ENCODE measurements at regions not wholly inside any gene's neighbourhood (a gene's known extent, or its start where the extent isn't known, plus 50 kb on each side); places are given as distances from the start of the nearest gene placed in this dataset.
A peak's percentile ranks its signal among the peaks of the same experiment; 100 is the strongest.

DNA sequence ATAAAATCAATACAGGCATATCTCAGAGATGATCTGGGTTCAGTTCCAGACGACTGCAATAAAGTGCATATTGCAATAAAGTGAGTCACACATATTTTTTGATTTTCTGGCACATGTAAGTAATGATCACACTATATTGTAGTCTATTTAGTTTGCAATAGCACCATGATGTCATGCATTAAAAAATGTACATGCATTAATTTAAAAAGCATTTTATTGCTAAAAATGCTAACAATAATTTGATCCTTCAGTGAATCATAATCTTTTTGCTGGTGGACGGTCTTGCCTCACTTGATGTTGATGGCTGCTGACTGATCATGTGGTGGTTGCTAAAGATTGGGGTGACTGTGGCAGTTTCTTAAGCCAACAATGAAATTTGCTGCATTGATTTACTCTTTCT is 511.1 kb downstream of the OTOL1 start:
- no peak for DNase-seq (ENCODE audit: low read depth)

DNA sequence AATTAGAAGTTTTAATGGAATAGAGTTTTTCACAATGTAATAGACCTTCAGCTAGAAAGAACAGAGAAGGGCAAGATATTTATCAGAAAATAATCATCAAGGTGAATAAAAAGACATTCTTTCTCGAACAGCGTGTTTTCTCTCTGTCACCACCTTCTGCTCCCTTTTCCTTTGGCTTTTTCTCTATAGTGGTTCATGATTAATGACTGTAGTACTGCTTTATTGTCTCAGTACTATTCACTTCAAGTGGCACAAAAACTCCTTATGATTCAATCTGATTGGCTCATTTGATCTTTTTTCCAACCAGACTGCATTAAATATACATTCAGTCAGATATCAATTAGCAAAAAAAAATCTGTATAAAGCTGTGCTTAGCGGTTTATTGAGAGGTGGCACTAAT is 516.0 kb downstream of the OTOL1 start:
- DNase-seq (ENCODE audit: low read depth) = no peak

DNA sequence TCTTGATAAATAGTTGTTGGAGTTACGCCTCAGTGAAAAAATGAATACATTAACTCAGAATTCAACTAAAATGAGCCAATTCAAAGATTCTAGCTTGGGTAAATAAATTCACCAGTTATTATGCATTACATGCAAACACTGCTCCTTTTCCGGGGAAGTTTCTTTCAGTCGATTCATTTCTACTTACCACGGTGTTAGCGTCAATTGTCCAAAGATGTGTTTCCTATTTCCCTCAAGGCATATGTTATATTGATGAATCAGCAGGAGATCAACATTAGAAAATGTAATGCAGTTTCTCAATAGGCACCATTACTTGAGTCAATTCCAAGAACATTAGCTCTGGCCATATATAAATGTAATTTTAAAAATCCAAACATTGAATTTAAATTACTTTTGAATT is 517.7 kb downstream of the OTOL1 start:
- DNase-seq (ENCODE audit: low read depth) = no peak

DNA sequence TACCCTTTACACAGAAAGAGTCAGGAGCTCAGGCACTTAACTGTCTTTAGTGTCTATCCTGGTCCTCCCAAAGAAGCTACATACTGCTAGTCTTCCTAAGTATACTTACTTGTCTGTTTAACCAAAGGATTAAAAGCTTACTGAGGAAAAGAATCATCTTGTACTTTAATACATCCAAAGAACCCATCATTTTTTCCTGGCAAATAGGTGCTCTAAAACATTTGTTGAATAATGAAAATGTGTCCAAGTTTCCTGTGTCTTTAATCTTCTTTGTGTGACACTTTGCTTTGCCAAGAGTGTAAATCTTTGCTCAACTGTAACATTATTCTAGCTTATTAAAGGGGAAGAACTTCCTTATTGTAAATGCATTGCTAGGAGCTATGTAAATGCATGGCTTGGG is 519.2 kb downstream of the OTOL1 start:
- DNase-seq (ENCODE audit: low read depth) = no peak

DNA sequence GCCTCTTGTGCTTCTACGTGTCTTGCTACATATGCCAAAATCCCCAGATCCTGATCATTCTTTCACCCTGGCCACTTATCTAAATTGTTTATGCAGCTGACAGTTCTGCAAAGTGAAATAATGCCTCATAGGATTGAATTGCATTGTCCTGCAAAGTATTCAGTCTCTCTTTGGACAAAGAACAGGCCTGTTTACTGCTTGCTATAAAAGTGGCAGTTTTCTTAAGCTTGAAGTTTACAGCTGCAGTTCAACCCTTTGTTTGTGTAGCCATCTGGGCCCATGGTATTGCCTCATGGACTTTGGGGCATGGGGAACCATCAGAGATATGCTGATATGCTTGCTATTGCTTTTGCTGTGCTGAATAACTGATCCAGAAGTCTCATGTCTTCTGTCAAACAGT is 523.2 kb downstream of the OTOL1 start:
- no peak for DNase-seq (ENCODE audit: low read depth)

DNA sequence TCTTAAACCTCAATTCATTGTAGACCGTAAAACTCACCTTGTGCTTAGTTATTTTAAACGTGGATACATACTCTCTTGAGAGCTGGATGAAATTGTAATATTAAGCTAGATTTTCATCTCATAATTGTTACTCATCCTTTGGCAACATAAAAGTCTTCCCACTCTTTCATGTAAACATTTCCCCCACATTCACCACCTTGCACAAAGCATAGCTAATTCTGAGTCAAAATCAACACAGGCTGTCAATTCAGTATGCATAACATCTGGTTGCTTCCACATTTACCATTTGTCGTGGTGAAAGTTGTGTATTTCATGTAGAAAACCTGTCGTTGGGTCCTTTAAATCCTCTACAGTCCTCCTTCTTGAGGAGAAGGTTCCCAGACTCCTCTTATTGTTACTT is 524.6 kb downstream of the OTOL1 start:
- no peak for DNase-seq (ENCODE audit: low read depth)

DNA sequence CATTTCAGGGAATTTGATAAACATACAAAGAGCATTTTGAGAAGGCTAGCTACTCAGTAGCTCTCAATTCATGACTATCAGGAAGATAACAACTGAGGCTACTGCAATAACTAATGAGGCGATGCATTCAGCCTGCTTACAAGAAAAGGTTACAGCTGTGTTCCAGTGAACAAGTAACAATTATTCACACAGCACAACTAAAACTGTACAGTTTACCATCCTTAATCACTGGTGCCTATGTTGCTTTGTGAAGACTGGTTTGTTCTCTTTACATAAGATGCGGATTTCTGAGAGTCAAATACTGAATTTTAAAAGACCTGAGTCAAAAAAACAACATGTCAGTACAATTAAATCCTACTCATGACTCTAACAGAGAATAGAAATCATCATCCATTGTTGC is 526.3 kb downstream of the OTOL1 start:
- DNase-seq (ENCODE audit: low read depth) = no peak

DNA sequence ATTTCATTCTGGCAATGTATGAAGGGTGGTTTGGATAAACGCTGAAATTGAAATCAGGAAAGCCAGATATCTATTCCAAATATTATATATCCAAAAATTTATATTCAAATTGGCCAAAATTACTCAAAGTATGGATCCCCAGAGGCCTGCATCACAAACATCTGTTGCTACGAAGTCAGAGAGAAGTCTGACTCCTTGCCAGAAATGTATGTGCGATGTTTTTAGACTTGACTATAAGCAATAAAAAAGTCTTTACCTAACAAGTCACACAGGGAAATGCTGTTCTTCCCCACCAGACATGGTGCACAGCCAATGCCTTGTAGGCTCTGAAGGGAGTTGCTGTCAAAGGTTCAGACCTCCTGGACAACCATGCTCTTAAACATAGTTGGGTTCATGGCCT is 533.1 kb downstream of the OTOL1 start:
- DNase-seq (ENCODE audit: low read depth) = no peak

DNA sequence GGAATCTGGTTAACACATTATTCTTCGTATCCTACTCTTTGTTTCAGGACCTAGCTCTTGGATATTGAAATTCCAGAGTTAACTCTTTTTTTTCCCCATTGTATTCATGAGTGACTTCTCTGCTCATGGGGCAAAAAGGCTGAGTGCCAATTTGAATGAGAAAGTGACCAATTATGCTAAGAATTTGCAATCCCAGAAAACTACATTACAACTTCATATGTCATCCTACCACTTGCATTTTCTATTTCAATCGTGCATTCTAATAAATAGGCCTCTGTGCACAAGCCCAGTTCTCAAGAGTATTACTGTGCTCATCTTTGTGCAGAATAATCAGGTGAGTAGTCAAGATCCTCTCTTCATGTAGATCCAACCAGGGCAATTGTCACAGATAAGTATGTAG is 537.8 kb downstream of the OTOL1 start:
- DNase-seq (ENCODE audit: low read depth) = peak; percentile 10

DNA sequence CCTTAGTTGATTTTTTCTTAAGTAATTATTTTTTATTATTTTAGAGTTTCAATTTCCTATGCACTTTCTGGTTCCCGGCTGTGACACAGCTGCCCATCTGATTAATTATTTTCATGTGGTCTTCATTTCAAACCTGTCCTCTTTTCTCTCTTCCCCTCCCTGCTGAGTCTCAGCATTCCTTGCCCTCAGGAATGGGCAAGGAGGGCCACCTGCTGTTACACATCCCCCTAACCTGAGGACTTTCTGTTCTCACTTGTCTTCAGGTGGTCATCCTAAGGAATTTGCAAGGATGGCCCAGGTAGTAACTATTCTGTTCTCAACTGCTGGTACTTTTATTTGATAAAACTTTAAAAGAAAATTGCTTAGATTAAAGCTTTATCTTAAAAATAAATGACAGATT is 545.0 kb downstream of the OTOL1 start:
- DNase-seq (ENCODE audit: low read depth) = no peak

DNA sequence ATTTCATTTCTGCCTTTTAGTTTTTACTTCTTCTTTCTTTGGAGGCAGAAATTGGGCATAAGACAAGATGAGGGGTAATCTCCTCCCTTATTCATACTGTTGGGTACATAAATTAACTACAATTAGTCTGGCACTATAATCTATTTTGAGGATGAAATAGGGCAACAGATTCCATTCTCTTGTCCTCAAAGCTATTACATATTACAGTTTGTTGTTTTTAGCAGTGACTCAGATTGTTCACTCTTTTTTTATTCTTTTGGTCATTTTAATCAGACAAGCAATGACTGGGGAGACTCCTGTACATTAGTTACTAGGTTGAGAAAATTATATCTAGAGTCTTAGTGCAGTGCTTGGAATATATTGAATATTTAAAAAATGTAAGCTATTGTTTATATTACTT is 556.0 kb downstream of the OTOL1 start:
- DNase-seq (ENCODE audit: low read depth) = no peak

DNA sequence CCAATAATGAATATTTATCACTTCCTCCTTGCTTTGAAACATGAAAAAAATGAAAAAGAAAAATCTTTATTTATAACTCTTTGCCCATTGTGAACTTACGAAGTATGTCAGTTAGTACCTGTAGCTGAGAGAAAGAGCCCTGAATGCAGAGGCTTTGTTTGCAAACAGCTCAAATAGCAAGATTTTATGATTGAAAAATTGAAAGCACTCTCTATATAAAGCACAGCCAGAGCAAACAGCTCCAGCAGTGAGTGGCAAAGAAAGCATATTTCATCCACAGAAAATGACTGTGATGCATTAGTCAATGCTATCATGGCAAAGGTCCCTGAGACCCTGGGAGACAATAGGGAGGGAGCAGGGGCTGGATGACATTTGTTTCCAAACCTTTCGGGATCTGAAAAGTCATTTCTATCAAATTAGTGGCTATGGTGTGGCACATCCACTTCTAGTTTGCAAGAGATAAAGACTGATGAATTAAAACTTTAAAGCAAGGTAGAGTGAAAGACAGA is 576.1 kb downstream of the OTOL1 start:
- DNase-seq (ENCODE audit: low read depth) = no peak

DNA sequence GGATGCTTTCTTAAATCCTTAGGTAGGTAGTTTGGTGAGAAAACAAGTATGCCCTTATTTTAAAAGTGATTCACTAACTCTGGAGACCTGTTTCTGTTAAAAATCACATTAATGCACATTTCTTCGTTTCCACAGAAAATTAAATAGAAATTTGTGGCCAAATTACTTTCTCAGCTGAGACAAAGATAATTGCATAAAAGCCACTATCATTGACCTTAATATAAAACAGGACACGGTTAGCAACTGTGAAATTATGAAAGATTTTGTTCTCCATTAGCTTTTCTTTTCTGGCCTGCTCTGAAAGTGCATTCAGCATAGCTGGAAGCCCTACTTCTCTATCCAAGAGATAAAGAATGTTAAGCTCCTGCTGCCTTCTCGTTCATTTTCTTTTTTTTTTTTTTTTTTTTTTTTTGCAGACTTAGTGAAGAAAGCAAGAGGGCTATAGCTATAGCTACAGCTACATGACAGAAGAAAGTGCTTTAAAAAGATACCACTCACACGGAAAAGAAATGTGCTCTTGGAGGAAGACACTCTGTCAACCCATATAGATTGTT is 576.9 kb downstream of the OTOL1 start:
- no peak for DNase-seq (ENCODE audit: low read depth)

DNA sequence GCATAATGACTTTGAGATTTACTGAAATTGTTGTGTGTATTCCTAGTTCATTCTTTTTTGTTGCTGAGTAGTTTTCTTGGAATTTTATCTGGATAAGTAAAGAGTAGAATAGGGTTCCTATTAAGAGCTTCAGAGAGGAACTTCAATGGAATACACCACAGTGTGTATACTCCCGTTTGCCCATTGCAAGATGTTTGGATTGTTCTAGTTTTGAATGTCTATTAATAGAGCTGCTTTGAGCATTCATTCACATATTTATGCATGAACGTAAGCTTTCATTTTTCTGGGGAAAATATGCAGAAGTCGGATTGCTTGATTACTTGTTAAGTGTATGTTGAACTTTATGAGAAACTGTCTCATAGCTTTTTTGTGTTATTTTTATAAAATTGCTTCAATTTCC is 580.5 kb downstream of the OTOL1 start:
- DNase-seq (ENCODE audit: low read depth) = no peak

DNA sequence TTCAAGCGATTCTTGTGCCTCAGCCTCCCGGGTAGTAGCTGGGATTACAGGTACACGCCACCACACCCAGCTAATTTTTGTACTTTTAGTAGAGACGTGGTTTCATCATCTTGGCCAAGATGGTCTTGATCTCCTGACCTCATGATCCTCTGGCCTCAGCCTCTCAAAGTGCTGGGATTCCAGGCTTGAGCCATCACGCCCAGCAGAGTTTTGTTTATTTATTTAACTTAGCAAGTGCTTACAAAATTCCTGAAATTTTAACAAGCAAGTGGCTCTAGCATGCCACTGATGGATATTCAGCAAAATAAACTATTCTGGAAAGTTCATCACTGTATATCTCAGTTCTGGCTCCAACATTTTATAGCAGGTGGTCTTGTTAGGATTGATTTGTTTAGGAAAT is 585.9 kb downstream of the OTOL1 start:
- DNase-seq (ENCODE audit: low read depth) = no peak

DNA sequence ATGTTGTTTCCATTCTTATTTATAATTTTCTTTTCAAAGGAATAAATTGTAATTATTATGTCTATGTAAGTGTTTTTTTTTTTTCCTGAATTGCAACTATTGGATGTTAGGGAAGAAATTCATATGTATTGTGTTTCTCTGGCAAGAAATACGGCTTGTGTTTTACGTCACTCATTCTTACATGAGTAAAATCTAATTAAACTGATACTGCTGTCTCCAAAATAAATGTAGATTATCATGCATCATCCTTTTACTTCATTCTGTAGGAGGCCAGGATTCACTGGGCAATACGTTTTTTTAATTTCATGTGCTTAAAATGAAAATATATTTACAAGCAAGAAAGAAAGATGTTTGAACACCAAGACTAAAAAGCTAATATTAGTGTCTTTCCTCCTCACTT is 590.8 kb downstream of the OTOL1 start:
- no peak for DNase-seq (ENCODE audit: low read depth)

DNA sequence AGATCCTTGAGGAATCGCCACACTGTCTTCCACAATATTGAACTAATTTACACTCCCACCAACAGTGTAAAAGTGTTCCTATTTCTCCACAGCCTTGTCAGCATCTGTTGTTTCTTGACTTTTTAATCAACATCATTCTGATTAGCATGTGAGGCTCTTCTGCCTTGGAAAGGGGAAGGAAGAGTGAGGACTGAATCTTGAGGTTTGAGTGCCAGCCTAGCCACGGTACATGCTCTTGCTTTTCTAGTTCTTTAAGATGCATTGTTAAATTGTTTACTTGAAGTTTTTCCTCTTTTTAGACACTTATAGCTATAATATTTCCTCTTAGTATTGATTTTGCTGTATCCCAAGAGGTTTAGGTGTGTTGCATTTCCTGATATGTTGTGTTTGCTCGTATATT is 596.1 kb downstream of the OTOL1 start:
- no peak for DNase-seq (ENCODE audit: low read depth)

DNA sequence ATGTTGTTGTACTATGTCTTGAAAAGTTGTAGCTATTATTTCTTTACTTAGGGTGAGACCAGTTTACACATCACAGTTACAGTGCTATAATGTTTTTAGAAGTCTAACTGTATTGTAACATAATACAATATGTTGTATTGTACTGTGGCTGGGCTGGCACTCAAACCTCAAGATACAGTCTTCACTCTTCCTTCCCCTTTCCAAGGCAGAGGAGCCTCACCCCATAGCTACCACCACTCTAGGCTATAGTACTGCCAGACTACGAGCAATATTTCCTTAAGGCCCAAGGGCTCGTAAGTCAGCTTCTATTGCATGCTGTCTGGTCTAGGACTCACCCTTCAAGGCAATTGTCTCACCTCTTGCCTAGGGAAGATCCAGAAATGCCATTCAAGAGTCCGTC is 597.7 kb downstream of the OTOL1 start:
- DNase-seq (ENCODE audit: low read depth) = no peak

DNA sequence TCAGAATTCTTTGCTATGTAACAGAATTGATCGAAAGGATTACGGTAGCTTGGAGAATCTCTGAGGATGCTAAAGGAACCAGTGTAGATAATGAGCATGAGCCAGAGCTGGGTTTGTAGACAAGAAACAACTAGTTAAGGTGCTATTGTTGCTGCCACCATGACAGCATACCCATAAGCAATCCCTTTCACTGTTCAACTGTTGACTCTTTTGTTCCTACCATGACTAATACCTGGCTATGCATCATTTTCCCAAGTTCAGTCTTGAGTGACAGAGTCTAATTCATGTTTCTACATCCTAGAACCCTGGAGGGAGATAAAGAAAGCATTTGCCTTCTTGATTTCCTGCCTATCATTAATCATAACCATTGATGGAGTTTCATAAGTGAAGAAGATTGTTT is 600.3 kb downstream of the OTOL1 start:
- DNase-seq (ENCODE audit: low read depth) = peak; percentile 5

DNA sequence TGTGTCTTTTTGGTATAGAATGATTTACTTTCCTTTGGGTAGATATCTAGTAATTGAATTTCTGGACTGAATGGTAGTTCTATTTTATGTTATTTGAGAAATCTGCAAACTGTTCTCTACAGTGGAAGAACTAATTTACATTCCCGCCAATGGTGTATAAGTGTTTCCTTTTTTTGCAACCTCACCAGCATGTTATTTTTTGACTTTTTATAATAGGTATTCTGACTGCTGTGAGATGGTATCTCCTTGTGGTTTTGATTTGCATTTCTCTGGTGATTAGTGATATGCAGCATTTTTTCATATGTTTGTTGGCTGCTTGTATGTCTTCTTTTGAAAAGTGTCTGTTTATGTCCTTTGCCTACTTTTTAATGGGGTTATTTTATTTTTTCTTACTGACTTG is 607.2 kb downstream of the OTOL1 start:
- no peak for DNase-seq (ENCODE audit: low read depth)

DNA sequence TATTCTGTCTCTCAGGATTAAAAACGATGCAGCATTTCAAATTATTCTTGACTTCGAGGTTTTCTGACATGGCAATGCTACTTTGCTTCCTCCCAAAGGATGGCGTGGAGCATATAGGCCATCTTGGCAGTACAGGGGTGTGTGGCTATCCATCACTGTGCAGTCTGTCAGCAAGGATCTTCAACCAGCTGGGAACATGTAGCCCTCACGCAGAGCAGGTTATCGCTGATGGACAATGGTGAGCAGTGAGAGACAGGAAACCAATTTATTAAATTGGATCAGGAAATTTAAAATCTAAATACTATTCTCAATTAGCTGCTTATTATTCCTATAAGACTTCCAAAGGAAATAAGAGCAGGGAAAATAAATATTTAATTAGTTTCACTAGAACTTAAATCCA is 615.3 kb downstream of the OTOL1 start:
- DNase-seq (ENCODE audit: low read depth) = no peak

DNA sequence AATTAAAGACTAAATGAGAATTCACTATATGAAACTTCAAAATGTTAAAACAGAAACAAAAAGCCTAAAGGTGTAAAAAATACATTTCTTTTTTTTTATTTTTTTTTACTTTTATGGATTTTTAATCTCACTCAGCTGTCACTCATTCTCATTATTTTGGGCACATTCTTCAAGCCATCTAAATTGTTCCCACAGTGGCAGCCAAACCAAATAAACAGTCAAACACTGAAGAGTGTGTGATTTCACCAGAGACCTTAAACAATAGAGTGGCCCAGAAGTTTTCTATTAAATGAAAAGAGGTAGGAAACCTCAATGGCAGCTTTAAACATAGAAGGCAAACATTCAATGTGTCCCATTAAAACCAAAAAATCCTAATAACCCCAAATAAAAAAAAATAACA is 616.1 kb downstream of the OTOL1 start:
- DNase-seq (ENCODE audit: low read depth) = no peak

DNA sequence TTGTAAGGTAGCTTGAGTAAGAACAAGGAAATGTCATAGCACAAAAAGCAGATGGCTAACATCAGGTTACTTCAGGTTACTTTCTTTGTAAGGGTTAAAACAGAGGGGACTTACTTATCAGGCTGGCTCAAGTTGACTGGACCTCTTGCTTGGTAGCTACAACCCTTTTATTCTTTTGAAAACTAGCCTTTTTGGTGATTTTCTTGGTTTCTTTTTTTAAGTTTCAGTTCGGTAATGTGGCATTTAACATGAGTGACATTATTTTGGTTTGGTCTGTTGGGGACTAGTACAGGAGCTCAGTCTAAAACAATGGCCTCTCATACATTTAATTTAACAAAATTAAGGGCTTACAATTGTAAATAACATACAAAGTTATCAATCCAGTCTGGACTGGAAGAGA is 621.4 kb downstream of the OTOL1 start:
- no peak for DNase-seq (ENCODE audit: low read depth)

DNA sequence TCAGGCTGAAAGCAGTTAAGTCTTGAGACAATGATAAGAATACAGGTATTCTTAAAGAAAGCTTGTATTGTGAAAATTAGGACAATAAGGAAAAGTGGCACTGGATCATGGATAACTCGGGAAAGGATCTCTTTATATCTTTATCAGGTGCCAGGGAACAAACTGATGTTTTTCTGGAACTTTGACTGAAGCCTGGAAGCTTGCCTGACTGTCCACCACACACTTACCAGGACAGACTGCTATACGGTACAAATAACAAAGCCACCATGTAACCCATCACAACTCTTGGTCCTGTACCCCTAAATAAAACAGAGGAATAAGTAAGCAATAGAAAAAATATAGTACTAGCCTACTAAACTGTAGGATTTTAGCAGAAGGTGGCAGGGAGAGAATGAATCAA is 623.0 kb downstream of the OTOL1 start:
- DNase-seq (ENCODE audit: low read depth) = no peak

DNA sequence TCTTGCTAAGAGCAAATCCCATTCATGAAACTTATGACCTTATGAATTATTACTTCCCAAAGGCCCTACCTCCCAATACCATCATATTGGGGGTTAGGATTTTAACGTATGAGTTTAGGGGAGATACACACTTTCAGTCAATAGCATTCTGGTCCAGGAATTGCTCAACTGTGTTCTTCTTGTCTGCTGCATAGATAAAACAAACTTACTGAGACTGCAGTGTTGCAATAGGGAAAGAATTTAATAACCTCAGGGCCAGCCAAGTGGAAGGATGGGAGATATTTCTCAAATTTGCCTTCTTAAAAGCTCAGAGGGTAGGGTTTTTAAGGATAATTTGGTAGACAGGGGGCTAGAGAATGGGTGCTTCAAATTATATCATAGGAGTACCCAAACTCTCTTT is 625.8 kb downstream of the OTOL1 start:
- no peak for DNase-seq (ENCODE audit: low read depth)

Measured in renal cortical epithelial cell (primary cell).